ENCODE measurements at regions not wholly inside any gene's neighbourhood (a gene's known extent, or its start where the extent isn't known, plus 50 kb on each side); places are given as distances from the start of the nearest gene placed in this dataset.

DNA sequence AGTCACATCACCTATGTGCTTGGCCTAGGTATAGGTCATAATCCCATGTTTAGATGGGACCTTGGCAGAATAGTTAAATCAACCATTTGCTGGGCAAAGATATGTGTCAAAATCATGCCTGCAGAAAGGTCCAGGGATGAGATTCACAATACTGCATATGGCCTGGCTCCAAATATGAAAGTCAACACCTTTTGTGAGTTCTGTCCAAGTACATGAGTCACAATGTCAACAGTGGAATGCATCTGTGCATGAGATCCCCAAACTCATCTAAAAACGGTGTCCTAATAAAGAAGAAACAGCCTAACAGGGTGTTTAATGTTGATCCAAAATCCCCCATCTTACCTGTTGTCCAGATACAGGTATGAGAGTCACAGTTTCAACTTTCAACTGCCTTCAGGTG, 1847.5 kb downstream of the TP53TG3F start:
- no TSS peak for BruUV-seq (replicated peaks)
- CTCF ChIA-PET, result no interaction called here
- Histone ChIP-seq H3K4me3 (ENCODE audit: low read depth in 2 of 2, low read length in 2 of 2) (no peak overlapping the region), H3K4me1 (ENCODE audit: control insufficient read depth, insufficient read depth, low read length) (no peaks in the 10 kb centered on the region), H3K27ac (ENCODE audit: low read length) (no peak overlapping the region), H3K36me3 (ENCODE audit: control insufficient read depth, insufficient read depth, low read length) (no peaks in the 10 kb centered on the region), H3K9me3 (ENCODE audit: control insufficient read depth, insufficient read depth, low read depth, low read length) (no peaks in the 10 kb centered on the region), H3K27me3 (ENCODE audit: control insufficient read depth, insufficient read depth, low read length) (no peaks in the 10 kb centered on the region)
- POLR2A ChIA-PET, result no interaction called here
- intact Hi-C loops (cut with micrococcal nuclease; ENCODE audit: unreplicated experiment) (no loop called here), in situ Hi-C loops (cut with HindIII; ENCODE audit: low pct_unique_long_range_greater_than_20kb, low sequenced_read_pairs) (no loop called here)
- no peak for DNase-seq (ENCODE audit: low read depth, low spot score)
- TF ChIP-seq REST (IDR thresholded peaks at IDR 0.05; ENCODE audit: insufficient read depth in 1 of 2, low read depth in 2 of 2, low read length in 1 of 2), result no peak
- no peak for TF ChIP-seq SIN3A (IDR thresholded peaks at IDR 0.05; ENCODE audit: borderline replicate concordance, insufficient read depth, low read depth, low read length)
- no peak for TF ChIP-seq CTCF (IDR thresholded peaks at IDR 0.05)
- no peak for TF ChIP-seq TCF7L2 (IDR thresholded peaks at IDR 0.05; ENCODE audit: low read depth, low read length)
- TF ChIP-seq POLR2AphosphoS5 (IDR thresholded peaks at IDR 0.05; ENCODE audit: low read depth, low read length), result no peak
- ATAC-seq, result no peak

GRCh38 chr16:35308674-35309073, 1849.3 kb downstream of the TP53TG3F start:
- CTCF ChIA-PET, result no interaction called here
- Histone ChIP-seq H3K4me1 (ENCODE audit: control insufficient read depth, insufficient read depth, low read length) (no peaks in the 10 kb centered on the region), H3K4me3 (ENCODE audit: low read depth in 2 of 2, low read length in 2 of 2) (no peak overlapping the region), H3K36me3 (ENCODE audit: control insufficient read depth, insufficient read depth, low read length) (no peaks in the 10 kb centered on the region), H3K9me3 (ENCODE audit: control insufficient read depth, insufficient read depth, low read depth, low read length) (no peaks in the 10 kb centered on the region), H3K27ac (ENCODE audit: low read length) (no peak overlapping the region), H3K27me3 (ENCODE audit: control insufficient read depth, insufficient read depth, low read length) (no peaks in the 10 kb centered on the region)
- POLR2A ChIA-PET, result no interaction called here
- no peak for ATAC-seq
- no peak for DNase-seq (ENCODE audit: low read depth, low spot score)
- intact Hi-C loops (cut with micrococcal nuclease; ENCODE audit: unreplicated experiment), result no loop called here
- BruUV-seq (replicated peaks), result no TSS peak
- TF ChIP-seq TCF7L2 (IDR thresholded peaks at IDR 0.05; ENCODE audit: low read depth, low read length) (no peak), REST (IDR thresholded peaks at IDR 0.05; ENCODE audit: insufficient read depth in 1 of 2, low read depth in 2 of 2, low read length in 1 of 2) (no peak), POLR2AphosphoS5 (IDR thresholded peaks at IDR 0.05; ENCODE audit: low read depth, low read length) (no peak), CTCF (IDR thresholded peaks at IDR 0.05) (no peak), SIN3A (IDR thresholded peaks at IDR 0.05; ENCODE audit: borderline replicate concordance, insufficient read depth, low read depth, low read length) (no peak)
- in situ Hi-C loops (cut with HindIII; ENCODE audit: low pct_unique_long_range_greater_than_20kb, low sequenced_read_pairs), result no loop called here

Measured in Panc1 (cell line).